NCI-H1694 (cell line): ENCODE measurements at regions not wholly inside any gene's neighbourhood (a gene's known extent, or its start where the extent isn't known, plus 50 kb on each side); places are given as distances from the start of the nearest gene placed in this dataset.

ENCODE experiments used
- DNase-seq: peaks from one replicate; lab custom pipeline; 2025; lab: John Stamatoyannopoulos, UW

DNA sequence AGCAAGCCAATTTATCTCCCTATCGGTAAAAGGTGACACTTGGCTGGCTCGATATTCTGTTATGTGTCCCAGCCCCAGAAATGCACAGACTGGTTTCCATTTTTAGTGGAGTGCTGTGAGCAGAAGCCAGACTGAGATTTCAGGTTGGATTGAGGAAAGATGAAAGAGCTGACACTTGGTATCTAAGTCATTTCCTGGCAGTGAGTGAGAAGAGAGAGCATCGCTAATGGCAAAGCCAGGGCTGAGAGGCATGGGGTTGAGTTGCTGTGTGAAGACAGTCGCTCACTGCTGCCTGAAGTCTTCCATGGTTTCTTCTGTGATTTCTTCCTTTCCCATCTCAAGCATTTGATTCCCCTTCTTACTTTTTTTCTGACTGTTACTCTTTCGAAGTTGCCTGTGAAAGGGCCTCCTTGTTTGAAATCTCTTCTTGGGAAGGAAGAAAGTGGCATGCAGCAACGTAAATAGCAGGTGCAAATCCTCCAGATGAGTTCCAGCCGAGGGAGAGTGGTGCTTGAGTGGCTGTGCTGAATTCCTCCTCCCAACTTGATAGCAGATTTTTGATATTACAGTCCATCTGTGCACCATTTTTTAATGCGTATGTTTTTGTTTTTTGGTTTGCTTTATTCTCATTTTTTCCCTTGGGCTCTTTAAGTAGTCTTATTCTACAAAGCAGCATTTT lies 109.2 kb upstream of the LIMCH1 start:
- peak; percentile 24 for DNase-seq

DNA sequence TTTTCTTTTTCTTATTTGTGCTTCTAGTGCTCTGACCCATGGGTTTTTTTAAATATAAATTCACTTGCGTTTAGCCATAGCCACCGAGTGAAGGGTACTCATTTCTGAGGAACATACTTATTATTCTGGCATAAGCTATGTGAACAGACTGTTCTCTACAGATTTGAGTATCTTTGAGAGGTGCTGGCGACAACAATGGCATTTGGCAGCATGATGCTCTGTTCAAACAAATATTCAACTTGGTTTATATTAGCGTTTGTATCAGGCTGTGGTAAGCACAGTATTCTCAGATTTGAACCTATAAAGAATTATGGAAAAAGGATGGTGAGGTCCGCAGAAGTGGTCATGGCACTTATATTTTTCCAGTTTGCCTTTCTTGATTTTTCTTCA lies 108.7 kb upstream of the LIMCH1 start:
- peak; percentile 34 for DNase-seq

DNA sequence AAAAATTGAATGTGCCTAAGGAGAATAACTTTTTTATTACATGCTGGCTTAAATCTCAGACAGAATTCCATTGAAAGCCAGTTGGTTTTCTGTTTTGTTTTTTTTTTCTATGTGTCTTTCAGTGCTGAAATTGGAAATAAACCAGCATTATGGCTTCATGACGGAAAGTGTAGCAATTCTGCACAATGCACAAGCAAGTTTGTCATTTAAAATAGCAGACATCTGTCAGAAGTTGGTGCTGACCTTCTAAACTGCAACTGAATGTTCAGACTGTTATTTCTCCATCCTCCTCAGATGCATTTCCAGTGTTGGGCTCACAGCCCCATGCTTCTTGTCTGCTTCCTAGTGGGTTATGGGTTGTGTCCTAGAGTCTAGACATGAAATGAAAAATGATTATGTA lies 107.2 kb upstream of the LIMCH1 start:
- DNase-seq: no peak

DNA sequence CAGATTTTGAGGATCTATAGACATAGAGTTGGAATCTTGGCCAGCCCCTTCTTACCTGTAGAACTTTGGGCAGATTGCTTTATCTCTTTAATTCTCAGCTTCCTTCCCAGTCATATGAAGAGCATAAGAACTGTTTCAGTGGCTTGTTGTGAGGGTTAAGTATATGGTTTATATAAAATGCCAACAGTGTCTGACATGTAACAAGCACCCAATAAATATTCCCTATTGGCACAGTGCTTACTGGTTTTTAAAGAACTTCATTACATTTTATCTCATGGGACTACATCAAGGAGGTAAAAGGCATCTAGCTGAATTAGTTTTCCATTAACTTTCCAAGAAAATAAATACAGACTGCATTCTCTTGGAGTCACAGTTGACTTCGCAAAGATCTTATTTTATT lies 106.7 kb upstream of the LIMCH1 start:
- DNase-seq: no peak

DNA sequence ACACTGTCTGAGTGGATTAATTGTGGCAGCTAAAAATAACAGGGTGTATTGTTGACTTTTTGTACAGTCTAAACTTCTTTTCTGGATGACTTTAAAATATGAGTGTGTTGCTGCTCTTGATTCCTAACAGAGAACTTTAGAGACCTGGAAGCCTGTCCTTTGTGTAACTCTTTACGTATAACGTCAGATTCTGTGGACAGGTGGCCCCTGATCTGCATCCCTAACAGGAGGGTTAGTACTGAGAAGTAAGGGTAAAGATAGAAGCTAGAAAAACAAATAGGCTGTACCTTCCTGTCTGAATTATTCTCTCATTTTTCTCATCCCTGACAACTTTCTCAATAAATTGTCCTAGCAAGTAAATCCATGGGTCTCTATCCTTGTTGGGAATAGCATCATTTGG lies 105.7 kb upstream of the LIMCH1 start:
- DNase-seq: no peak

DNA sequence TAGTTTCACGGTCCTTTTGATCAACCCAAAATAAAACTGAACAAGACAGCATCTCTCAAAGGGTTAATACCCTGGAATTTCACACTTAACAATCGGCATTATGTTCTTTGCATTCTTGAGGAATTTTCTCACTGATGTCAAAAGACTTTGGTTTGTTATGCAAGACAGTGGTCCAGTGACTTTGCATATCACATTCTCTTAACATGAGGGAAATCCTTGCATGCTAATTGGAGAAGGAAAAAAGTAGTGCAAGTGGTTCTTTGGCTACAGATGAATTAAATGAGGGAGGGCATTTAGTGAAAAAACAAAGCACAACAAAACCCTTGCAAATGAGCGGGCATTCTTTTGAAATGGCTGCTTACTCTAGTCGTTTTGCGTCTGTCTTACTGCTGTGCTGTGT lies 105.1 kb upstream of the LIMCH1 start:
- DNase-seq: no peak

DNA sequence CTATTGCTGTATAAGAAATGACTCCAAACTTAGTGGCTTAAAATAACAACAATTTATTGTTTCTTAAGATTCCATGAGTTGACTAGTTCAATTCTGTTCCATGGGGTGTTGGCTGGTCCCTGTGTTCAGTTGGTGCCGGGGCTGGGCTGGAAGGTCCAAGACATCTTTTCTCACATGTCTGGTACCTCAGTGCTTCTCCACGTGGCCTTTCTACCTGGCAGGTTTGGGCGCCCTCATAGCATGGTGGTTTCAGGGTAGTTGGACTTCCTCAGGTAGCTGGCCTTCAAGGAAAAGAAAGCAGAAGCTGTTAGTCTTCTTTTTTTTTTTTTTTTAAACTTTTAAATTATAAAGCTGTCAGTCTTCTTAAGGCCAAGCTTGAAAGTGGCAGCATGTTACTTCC lies 104.6 kb upstream of the LIMCH1 start:
- DNase-seq: no peak

DNA sequence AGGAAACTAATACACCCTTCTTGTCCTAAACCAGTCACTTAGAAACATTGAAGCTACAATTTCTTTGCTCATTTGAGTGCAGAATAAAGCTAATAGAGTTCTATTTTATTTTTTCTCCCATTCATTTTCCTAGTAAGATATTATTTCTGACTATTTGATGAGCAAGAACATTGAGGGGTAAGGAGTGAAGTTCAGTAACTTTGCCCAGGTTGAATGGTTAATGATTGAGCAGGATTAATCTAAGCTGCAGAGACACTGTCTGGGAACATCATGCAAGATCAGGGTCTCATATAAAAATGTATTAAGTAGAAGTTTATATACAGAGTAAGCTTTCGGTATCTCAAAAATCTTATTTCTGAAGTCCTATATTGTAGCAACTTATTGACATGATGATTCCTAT lies 102.4 kb upstream of the LIMCH1 start:
- no peak for DNase-seq

DNA sequence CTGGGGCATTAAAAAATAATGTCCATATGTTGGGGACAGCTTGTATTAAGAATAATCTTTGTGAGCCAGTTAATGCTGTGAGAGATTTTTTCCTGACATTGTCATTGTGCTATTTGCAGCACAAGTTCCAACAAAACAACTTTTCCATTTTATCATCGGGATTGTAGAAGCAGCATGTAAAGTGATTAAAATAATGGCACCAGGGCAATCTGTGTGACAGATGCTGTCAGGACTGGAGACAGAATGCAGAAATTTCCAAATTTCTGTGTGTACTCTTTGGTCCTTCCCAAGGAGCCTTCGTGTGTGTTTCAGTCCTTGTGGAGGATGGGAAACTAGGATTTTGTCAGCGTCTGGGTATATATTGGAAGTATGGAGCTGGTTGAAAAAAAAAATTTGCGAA lies 101.5 kb upstream of the LIMCH1 start:
- no peak for DNase-seq

DNA sequence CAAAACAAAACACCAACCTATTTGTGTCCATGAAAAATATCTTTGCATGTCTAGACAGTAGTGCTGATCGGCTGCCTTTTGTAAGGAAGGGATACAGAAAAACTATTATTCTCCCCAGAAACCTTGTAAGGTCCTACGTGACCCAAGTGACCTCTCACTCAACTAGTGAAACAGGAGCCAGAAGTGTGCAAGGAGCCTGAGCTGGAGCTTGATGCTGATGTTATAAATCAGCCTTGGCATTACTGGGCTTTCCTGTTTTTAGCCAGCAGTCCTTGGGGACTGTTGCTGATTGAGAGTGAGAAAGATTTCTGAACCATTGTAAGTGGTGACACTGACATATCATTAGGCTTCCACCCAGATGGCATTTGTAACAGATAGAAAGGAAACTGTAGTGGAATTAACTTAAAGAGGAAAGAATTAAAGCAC lies 100.8 kb upstream of the LIMCH1 start:
- peak; percentile 14 for DNase-seq

DNA sequence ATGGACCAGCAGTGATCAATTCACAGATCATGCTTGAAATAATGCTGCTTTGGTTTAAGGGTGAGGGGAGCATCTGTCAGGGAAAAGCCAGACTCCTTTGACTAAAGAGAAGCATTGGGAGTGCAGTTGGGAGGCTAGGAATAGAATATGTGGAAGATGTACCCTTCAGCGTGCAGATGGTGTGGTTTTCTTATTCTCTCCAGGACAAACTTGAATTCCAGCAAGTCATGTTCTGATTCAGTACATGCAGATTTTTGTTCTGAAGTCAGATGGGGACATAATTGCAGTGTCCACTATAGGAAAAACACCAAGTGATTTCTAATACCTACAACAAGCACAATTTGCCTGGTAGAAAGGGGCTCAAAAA lies 99.0 kb upstream of the LIMCH1 start:
- DNase-seq: no peak

DNA sequence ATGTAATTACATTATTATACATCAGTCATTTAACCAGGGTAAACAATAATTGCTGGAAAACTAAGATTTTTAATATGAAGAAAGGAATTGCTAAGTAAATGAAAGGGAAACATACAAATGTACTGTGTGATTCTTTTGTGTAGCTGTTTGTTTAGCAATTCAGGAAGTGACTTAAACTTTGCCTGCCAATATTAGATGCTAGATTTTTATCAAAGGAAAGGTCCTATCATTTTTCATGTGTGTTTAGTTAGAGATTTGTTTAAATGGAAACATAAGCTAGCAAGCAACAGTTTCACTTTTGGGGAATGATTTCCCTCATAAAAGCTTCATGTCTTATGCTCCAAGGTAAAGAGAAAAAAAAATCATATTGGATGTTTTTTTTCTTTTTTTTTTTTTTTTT lies 95.1 kb upstream of the LIMCH1 start:
- DNase-seq: no peak

DNA sequence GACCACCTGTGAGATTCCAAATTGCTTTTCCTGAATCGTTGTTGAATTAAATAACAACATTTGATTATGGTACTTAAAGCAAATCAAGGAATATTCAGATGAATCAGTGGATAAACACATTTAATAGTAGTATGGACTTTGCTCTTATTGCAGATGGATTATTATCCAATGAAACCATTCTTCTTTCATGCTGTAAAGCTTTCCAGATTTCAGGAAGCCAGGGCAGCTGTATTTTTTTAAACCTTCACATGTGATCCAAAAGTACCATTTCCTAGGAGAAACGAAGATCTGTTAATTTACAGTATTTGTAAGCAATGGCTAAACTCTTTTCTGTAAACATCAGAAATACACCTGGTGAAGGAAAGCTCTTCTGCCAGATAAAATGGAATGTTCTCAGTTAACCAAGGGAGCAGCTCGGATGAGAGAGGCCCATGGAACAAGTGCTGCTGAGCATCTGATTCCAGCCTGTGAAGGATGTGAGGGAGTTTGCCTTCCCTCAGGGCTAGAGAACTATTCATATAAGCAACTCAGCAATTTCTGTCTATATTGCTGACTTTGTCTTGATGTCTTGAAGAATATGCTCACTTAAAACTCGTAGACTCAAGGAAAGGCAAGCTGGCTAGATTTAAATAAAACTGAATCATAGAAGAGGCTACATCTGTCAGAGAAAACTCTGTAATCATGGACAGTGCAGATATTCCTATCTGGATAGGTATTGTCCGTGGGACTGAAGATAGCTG lies 94.4 kb upstream of the LIMCH1 start:
- no peak for DNase-seq

DNA sequence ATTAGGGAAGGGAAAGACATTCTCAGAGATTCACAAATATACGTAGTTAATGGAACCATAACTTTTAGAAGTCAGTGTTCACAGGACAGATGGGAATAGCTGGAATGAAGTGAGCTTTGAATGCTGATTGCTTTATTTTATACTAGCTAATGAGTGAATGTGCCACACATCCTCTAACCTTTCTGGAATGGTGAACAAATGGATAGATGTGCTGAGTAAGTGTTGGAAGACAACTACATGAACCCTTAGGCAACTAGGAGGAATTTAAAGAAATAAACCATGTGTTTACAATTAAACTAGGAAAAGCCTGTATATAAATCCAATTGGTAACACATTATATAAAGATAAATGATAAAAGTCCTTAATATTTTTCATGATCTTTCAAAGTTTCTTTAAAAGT lies 91.6 kb upstream of the LIMCH1 start:
- DNase-seq: no peak

DNA sequence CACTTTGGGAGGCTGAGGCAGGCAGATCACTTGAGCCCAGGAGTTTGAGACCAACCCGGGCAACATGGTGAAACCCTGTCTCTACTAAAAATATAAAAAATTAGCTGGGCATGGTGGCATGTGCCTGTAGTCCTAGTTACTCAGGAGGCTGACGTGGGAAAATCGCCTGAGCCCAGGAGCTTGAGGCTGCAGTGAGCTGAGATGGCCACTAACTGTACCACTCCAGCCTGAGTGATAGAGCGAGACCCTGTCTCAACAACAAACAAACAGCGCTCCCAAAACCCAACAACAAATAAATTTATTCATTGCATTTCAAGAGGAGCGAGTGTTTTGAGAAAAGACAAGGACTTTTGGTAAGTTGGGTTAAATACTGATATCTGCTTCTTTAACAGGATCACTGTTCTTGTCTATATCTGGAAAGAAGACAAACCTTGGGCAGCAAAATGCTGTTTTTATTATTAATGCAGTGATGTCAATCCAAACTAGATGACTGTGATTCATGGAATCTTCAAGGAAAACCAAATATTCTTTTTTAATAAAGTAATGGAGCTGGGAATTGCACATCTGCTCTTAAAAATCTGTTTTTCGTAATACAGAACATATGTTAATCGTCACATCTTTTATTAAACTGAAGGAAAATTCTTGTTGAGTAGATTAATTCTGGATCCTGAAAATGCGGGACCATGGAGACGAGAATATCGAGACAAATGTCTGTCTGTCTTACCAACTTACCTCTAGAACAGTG lies 90.8 kb upstream of the LIMCH1 start:
- no peak for DNase-seq

DNA sequence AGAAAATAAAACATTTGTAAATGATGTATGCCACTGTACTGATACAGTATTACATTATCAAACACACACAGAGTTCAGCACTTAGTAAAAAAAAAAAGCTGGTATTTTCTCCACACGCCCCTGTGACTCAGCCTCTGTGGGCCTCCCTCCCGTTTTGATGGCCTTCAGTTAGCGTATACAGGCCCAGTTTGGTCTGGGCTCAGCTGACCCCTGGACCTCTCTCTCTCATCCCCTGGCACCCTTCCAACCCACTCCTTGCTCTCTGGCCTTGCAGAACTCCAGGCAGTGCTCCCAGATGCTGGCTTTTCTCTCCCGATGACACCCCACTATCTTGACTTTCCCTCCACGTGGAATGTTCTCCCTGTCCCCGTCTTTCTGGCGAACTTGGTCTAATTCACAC lies 89.0 kb upstream of the LIMCH1 start:
- DNase-seq: no peak

DNA sequence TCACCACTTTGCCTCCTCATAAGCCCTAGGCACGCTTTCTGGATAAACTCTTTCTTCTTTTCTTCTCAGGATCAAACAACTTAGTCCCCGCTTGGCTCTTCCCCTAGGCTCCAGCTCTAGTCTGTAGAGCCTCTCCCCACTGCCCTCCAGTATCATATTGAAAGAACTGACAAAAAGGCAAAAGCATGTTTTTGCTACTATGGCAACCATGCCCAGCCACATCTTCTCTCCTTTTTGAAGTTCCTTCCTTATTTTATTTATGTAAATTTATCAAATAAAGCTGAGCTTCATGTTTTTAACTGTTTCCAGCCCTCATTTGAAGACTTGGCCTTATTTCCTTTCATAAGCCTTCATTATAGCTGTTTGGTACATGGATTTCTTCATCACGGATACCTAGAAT lies 86.0 kb upstream of the LIMCH1 start:
- no peak for DNase-seq

DNA sequence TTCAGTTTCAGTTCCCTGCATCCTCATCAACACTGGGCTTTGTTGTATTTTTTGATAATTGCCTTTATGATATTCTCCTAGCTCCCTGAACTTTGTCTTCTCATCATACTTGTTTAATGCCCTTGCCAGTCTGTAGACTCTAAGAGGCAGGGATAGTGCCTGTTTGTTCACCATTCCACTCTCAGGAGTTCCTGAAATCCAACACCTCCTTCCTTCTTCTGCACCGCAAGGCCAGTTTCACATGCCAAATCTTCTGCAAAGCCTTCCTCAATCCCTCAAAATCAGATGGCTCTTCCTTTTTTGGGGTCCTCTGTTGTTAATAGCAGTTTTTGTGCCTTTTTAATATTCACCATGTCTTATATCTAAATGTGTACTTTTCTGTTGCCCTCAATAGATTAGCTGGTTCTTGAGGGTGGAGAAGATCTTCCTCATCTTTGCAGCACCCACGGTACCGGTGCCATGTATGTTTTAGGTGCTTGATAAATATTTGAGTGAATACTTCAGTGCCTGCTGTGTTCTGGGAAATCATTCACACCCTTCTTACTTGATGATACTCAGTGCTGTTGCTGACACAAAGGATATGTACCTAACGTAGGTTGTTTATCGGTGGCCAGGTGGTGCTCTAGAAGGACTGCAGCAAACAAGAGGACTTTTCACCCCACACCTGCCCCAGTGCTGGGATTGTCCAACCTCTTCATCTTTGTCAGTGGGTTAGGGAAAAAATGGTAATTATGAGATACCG lies 85.3 kb upstream of the LIMCH1 start:
- no peak for DNase-seq

DNA sequence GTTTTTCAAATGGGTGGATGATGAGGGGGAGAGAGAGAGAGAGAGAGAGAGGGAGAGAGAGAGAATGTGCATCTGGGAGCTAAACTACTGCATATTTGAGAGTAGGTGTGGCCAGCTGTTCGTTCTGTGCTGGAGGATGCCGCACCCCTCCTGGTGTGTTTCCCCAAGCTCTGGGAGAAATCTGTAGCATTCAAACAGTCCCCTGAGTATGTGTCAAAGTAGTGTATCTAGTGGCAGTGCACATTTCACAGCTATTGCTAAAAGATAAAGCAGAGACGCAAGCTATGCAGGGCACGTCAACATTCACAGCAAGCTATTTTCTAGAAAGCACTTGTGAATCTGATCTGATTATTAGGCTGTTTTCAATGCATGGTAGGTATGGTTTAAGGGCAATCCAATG lies 83.5 kb upstream of the LIMCH1 start:
- no peak for DNase-seq

DNA sequence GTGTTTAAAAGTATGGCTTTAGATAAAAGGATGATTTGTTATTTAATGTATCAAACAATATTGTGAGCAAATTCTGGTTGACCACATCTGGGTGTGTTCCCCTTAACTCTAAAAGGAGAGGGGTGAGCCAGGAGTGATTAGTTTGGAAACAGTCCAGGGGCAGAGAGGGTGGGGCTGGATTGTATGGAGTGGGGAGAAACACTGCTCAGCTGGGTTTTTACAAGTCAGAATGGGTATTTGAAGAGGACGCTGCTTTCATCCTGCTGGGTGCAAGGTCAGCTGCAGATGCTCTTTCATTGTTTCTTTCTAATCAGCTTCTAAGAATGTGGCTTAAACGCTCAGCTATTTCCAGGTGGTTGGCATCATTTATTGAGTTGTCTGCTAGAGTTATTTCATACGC lies 82.8 kb upstream of the LIMCH1 start:
- no peak for DNase-seq

DNA sequence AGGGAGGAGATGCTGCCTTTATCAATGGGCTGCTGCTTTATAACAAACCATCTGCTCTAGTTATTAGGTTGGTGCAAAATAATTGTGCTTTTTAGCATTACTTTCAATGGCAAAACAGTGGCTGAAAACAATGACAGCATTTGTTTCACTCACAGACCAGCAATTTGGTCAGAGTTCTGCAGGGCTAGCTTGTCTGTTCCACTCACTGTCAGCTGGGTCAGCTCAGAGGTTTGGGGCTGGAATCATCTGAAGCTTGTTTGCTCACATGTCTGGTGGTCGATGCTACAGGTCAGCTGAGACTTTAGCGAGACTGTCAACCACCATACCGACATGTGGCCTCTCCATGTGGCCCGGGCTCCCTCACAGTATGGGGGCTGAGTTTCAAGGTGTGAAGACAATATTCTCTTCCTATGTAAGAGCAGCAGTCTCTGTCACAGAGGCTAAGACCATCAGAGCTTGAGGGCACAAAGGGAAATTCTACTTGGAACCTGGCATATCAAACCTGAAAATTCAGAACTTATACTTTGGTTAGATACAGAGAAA lies 81.3 kb upstream of the LIMCH1 start:
- no peak for DNase-seq

DNA sequence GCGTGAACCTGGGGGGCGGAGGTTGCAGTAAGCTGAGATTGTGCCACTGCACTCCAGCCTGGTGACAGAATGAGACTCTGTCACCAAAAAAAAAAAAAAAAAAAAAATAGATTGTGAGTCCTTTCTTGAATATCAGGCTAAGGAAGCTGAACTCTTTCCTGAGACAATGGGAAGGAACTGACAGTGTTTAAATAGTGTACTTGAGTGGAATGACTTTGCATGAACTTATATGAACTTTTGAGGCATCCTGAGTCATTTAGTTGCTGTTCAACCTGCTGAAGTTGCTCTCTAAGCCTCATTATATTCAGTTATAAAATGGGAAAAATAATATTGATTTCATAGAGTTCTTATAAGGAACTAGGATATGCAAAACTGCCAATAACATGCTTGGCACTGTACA lies 79.3 kb upstream of the LIMCH1 start:
- no peak for DNase-seq
